ENCODE measurements at regions not wholly inside any gene's neighbourhood (a gene's known extent, or its start where the extent isn't known, plus 50 kb on each side); places are given as distances from the start of the nearest gene placed in this dataset.

DNA sequence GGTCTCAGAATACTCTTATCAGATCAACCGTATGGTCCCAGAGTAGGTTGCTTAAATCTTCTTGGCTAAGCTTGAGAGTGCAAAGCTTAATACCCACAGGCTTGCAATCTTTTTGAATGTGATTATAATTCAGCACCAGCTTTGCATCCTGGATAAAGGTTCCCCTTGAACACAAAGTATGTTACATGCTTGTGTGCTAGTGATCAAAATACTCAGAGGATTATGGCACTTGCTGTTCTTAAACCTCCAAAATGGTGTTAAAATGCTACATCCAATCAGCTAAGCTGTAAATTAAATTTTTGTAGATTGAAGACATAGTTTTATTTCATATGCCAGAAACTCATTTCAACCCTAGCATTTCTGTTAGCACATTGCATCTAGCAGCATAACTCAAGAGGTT is 812.2 kb upstream of the TENM3 start:
- RAD21 ChIA-PET (ENCODE audit: low non-redundant PET in 1 of 2, low total read pairs in 2 of 2, uncharacterized antibody in 2 of 2, unreplicated experiment in 2 of 2) = no interaction called here
- POLR2A ChIA-PET = no interaction called here
- BruUV-seq (replicated peaks) = no TSS peak
- H3K4me3 ChIP-seq (replicated peaks in 1 of 2; ENCODE audit: low read depth in 1 of 2, low read length in 2 of 2) = no peak overlapping the region
- no peaks in the 10 kb centered on the region for H3K9me3 ChIP-seq (ENCODE audit: control insufficient read depth in 1 of 2, insufficient read depth in 1 of 2, low read depth in 1 of 2, low read length in 2 of 2)
- no peak for ATAC-seq
- no peaks in the 10 kb centered on the region for H3K9me2 ChIP-seq (ENCODE audit: insufficient read depth)
- CTCF ChIA-PET = no interaction called here
- H4K20me1 ChIP-seq (ENCODE audit: insufficient read depth) = no peaks in the 10 kb centered on the region
- DNase-seq (ENCODE audit: low read depth, low spot score) = no peak
- no peak overlapping the region for H3K27ac ChIP-seq (ENCODE audit: low read depth, low read length)
- no peak overlapping the region for H3K4me2 ChIP-seq (ENCODE audit: low read length)
- TF ChIP-seq POLR2A (IDR thresholded peaks at IDR 0.05; ENCODE audit: borderline replicate concordance, extremely low read depth, insufficient read depth, insufficient read length) = no peak
- TF ChIP-seq ELF1 (IDR thresholded peaks at IDR 0.05; ENCODE audit: borderline replicate concordance, low read depth) = no peak
- TF ChIP-seq, protein P1, sequence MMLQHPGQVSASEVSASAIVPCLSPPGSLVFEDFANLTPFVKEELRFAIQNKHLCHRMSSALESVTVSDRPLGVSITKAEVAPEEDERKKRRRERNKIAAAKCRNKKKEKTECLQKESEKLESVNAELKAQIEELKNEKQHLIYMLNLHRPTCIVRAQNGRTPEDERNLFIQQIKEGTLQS (IDR thresholded peaks at IDR 0.05) = no peak
- no peak for TF ChIP-seq CBX3 (IDR thresholded peaks at IDR 0.05; ENCODE audit: low read depth)
- no peak for TF ChIP-seq FOSL1 (IDR thresholded peaks at IDR 0.05; ENCODE audit: low read depth)
- no peak for TF ChIP-seq ZFX (IDR thresholded peaks at IDR 0.05)
- TF ChIP-seq ZNF274 (IDR thresholded peaks at IDR 0.05; ENCODE audit: low read depth, low read length) = no peak
- TF ChIP-seq TCF7L2 (IDR thresholded peaks at IDR 0.05; ENCODE audit: borderline replicate concordance, extremely low read depth, insufficient read depth, insufficient read length) = no peak
- no peak for TF ChIP-seq POLR2AphosphoS5 (IDR thresholded peaks at IDR 0.05; ENCODE audit: low read depth, low read length)
- TF ChIP-seq ZBTB33 (IDR thresholded peaks at IDR 0.05; ENCODE audit: extremely low read depth, insufficient replicate concordance, low read length) = no peak
- TF ChIP-seq SRF (IDR thresholded peaks at IDR 0.05; ENCODE audit: low read depth) = no peak
- no peak for TF ChIP-seq RAD21 (IDR thresholded peaks at IDR 0.05; ENCODE audit: low read depth)
- TF ChIP-seq EZH2phosphoT487 (IDR thresholded peaks at IDR 0.05; ENCODE audit: borderline replicate concordance) = no peak
- H2AFZ ChIP-seq (ENCODE audit: low read depth, low read length, poor library complexity, severe bottlenecking) = no peak overlapping the region
- H3K27me3 ChIP-seq (ENCODE audit: insufficient read depth, low read length) = 0 out of 2 replicates have a peak, but pooled peaks cover 7% of the 10 kb centered on the region
- H3K79me2 ChIP-seq (ENCODE audit: insufficient read depth, low read length) = no peaks in the 10 kb centered on the region
- intact Hi-C loops (cut with micrococcal nuclease) = no loop called here
- H3K36me3 ChIP-seq (ENCODE audit: control insufficient read depth in 1 of 2, insufficient read depth in 2 of 2, low read length in 2 of 2) = no peaks in the 10 kb centered on the region
- H3K4me1 ChIP-seq (ENCODE audit: control insufficient read depth in 1 of 2, insufficient read depth in 2 of 2, low read length in 2 of 2) = no peaks in the 10 kb centered on the region
- H3K9ac ChIP-seq (ENCODE audit: low read length) = no peak overlapping the region

All from HCT116 (cell line).